Activated CD8-positive, alpha-beta memory T cell treated with anti-CD3 and anti-CD28 coated beads for 36 hours (primary cell): ENCODE measurements at regions not wholly inside any gene's neighbourhood (a gene's known extent, or its start where the extent isn't known, plus 50 kb on each side); places are given as distances from the start of the nearest gene placed in this dataset.

ENCODE experiments used
- CTCF ChIA-PET: fragments of 350-600 bp; sonication (Branson Sonifier 250); formaldehyde crosslinking; loops from one replicate; lab custom pipeline; 2021; ENCODE audit warnings: antibody characterized with exemption; lab: Charles Lee
- POLR2A ChIA-PET: fragments of 350-600 bp; sonication (Branson Sonifier 250); formaldehyde crosslinking; loops from one replicate; lab custom pipeline; 2021; ENCODE audit warnings: antibody characterized with exemption; lab: Charles Lee

- POLR2A ChIA-PET: no interaction called here
- CTCF ChIA-PET: no interaction called here
These were observed 222.8 kb downstream of the POSTN start for GRCh38 chr13:37375724-37376123.

- CTCF ChIA-PET: no interaction called here
- POLR2A ChIA-PET: no interaction called here
These were observed 223.5 kb downstream of the POSTN start for GRCh38 chr13:37375071-37375470.

- CTCF ChIA-PET: no interaction called here
- POLR2A ChIA-PET: no interaction called here
These were observed 229.0 kb downstream of the POSTN start for GRCh38 chr13:37369616-37370015.

GRCh38 chr13:37368501-37368900 is 230.1 kb downstream of the POSTN start:
- POLR2A ChIA-PET: no interaction called here

GRCh38 chr13:37366044-37366770 is 232.4 kb downstream of the POSTN start:
- POLR2A ChIA-PET: no interaction called here
- CTCF ChIA-PET: no interaction called here

More at GRCh38 chr13:37368501-37368900, 230.1 kb downstream of the POSTN start:
- CTCF ChIA-PET: no interaction called here

GRCh38 chr13:37365496-37365895 is 233.1 kb downstream of the POSTN start:
- CTCF ChIA-PET: no interaction called here
- POLR2A ChIA-PET: no interaction called here

- ChIA-PET CTCF (no interaction called here), POLR2A (no interaction called here)
These were observed 233.6 kb downstream of the POSTN start for GRCh38 chr13:37364956-37365355.

- CTCF ChIA-PET: no interaction called here
- POLR2A ChIA-PET: no interaction called here
These were observed 234.6 kb downstream of the POSTN start for GRCh38 chr13:37364007-37364406.

- ChIA-PET CTCF (no interaction called here), POLR2A (no interaction called here)
These were observed 237.0 kb downstream of the POSTN start for GRCh38 chr13:37361608-37362007.

GRCh38 chr13:37360556-37360955 is 238.0 kb downstream of the POSTN start:
- CTCF ChIA-PET: no interaction called here
- POLR2A ChIA-PET: no interaction called here

- ChIA-PET CTCF (no interaction called here), POLR2A (no interaction called here)
These were observed 241.0 kb downstream of the POSTN start for GRCh38 chr13:37357548-37357947.

- CTCF ChIA-PET: no interaction called here
- POLR2A ChIA-PET: no interaction called here
These were observed 244.7 kb downstream of the POSTN start for GRCh38 chr13:37353911-37354310.

GRCh38 chr13:37351211-37351610 is 245.7 kb upstream of the CSNK1A1L start:
- ChIA-PET CTCF (no interaction called here), POLR2A (no interaction called here)

- ChIA-PET CTCF (no interaction called here), POLR2A (no interaction called here)
These were observed 244.5 kb upstream of the CSNK1A1L start for GRCh38 chr13:37349916-37350315.

GRCh38 chr13:37348916-37349643 is 243.6 kb upstream of the CSNK1A1L start:
- ChIA-PET CTCF (no interaction called here), POLR2A (no interaction called here)

GRCh38 chr13:37345869-37346268 is 240.4 kb upstream of the CSNK1A1L start:
- POLR2A ChIA-PET: no interaction called here
- CTCF ChIA-PET: no interaction called here

GRCh38 chr13:37345391-37345790 is 239.9 kb upstream of the CSNK1A1L start:
- ChIA-PET CTCF (no interaction called here), POLR2A (no interaction called here)

- POLR2A ChIA-PET: no interaction called here
- CTCF ChIA-PET: no interaction called here
These were observed 238.6 kb upstream of the CSNK1A1L start for GRCh38 chr13:37344056-37344455.

- ChIA-PET CTCF (no interaction called here), POLR2A (no interaction called here)
These were observed 236.7 kb upstream of the CSNK1A1L start for GRCh38 chr13:37342205-37342604.

- ChIA-PET CTCF (no interaction called here), POLR2A (no interaction called here)
These were observed 235.6 kb upstream of the CSNK1A1L start for GRCh38 chr13:37340901-37341670.

GRCh38 chr13:37339386-37339735 is 233.9 kb upstream of the CSNK1A1L start:
- POLR2A ChIA-PET: no interaction called here
- CTCF ChIA-PET: no interaction called here
